GM12873 (cell line): ENCODE measurements at regions not wholly inside any gene's neighbourhood (a gene's known extent, or its start where the extent isn't known, plus 50 kb on each side); places are given as distances from the start of the nearest gene placed in this dataset.

ENCODE experiments used
- CTCF ChIP-seq: IDR thresholded peaks from 2 replicates; pipeline ENCODE4 v1.5.1; 2012; ENCODE audit warnings: low read depth, mild to moderate bottlenecking, moderate library complexity, low read length, control low read depth; ENCODE audit not compliant: insufficient read depth; ENCODE audit errors: missing control alignments

DNA sequence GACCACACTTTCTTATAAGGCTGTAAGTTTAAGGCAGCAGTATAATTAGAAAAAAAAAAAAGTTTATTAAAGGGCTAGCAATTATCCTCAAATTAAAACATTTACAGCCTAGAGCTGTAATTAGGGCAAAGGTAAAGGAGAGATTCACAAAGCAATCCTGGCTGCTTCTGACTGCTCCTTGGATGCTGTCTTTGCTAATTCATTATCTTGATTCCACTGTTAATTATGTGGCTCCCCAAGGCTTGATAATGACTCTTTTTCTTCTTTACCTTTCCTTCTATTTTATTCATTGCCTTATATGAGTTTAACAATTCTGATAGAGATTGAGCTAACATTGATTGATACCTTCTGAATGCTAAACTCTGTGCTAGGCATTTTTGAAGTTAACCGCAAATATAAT, 476.5 kb downstream of the DTWD2 start:
- no peak for TF ChIP-seq CTCF

- TF ChIP-seq CTCF: no peak
These were observed 482.0 kb downstream of the DTWD2 start for GRCh38 chr5:118506217-118506852.

- no peak for TF ChIP-seq CTCF
These were observed 497.0 kb downstream of the DTWD2 start for GRCh38 chr5:118491351-118491750.

- TF ChIP-seq CTCF: no peak
These were observed 501.6 kb downstream of the DTWD2 start for GRCh38 chr5:118486647-118487225.

DNA sequence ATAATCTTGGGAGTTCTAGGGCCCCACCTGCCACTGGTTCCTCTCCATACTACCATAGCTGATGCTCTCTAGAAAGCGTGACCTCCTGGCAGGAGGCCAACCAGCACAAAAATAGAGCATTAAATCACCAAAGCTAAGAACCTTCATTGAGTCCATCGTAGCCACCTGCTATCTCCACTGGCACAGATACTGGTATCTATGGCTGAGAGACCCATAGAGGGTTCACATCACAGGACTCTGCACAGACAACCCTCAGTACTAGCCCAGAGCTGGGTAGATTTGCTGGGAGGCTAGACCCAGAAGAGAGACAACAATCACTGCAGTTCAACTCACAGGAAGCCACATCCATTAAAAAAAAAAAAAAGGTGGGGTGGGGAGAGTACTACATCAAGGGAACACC, 509.1 kb downstream of the DTWD2 start:
- no peak for TF ChIP-seq CTCF

GRCh38 chr5:118478852-118479251, 509.5 kb downstream of the DTWD2 start:
- TF ChIP-seq CTCF: no peak

DNA sequence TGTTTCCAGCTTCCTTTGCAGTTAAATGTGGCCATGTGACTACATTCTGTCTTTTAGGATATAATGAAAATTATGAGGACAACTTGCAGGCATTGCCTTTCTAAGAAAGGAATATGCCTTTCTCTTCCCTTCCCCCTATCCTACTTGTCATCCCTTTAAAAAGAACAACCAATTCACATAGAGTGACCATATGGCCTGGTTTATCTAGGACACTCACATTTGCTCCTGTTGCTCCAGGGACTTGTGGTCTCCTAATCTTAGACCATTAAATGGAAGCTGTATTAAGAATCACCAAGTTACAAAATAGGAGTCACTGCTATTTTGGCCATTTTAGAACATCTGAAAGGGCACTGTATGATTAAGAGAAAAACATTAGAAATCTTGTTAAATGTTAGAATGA, 520.3 kb downstream of the DTWD2 start:
- TF ChIP-seq CTCF: no peak
